ENCODE measurements at regions not wholly inside any gene's neighbourhood (a gene's known extent, or its start where the extent isn't known, plus 50 kb on each side); places are given as distances from the start of the nearest gene placed in this dataset.

DNA sequence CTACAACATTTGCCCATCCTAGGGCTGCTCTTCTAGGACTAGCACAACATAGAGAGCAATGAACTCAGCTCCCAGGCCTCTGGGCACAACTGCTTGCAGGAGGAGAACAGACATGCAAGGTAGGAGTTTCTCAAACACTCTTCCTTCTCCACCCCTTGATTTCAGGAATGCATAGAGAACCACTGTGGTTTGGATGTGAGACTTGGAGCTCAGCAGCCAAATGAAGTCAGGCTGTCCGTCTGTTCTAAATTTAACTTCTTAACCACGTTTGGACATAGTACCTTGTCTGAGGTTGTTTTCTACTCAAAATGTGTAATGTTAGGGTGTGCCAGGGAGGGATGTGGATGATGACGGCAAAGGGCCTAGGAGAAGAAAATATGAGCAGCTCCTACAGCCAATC is 515.1 kb upstream of the TNC start:
- Histone ChIP-seq H3K4me3 (no peak overlapping the region), H3K27me3 (no peaks in the 10 kb centered on the region), H3K9me3 (no peaks in the 10 kb centered on the region), H3K36me3 (no peaks in the 10 kb centered on the region), H3K4me1 (no peaks in the 10 kb centered on the region), H3K27ac (no peak overlapping the region)
- TF ChIP-seq, protein P1, sequence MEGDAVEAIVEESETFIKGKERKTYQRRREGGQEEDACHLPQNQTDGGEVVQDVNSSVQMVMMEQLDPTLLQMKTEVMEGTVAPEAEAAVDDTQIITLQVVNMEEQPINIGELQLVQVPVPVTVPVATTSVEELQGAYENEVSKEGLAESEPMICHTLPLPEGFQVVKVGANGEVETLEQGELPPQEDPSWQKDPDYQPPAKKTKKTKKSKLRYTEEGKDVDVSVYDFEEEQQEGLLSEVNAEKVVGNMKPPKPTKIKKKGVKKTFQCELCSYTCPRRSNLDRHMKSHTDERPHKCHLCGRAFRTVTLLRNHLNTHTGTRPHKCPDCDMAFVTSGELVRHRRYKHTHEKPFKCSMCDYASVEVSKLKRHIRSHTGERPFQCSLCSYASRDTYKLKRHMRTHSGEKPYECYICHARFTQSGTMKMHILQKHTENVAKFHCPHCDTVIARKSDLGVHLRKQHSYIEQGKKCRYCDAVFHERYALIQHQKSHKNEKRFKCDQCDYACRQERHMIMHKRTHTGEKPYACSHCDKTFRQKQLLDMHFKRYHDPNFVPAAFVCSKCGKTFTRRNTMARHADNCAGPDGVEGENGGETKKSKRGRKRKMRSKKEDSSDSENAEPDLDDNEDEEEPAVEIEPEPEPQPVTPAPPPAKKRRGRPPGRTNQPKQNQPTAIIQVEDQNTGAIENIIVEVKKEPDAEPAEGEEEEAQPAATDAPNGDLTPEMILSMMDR (IDR thresholded peaks at IDR 0.05), result no peak
- ATAC-seq (no peak), DNase-seq (no peak)
- intact Hi-C loops (cut with DNase I), result no loop called here

DNA sequence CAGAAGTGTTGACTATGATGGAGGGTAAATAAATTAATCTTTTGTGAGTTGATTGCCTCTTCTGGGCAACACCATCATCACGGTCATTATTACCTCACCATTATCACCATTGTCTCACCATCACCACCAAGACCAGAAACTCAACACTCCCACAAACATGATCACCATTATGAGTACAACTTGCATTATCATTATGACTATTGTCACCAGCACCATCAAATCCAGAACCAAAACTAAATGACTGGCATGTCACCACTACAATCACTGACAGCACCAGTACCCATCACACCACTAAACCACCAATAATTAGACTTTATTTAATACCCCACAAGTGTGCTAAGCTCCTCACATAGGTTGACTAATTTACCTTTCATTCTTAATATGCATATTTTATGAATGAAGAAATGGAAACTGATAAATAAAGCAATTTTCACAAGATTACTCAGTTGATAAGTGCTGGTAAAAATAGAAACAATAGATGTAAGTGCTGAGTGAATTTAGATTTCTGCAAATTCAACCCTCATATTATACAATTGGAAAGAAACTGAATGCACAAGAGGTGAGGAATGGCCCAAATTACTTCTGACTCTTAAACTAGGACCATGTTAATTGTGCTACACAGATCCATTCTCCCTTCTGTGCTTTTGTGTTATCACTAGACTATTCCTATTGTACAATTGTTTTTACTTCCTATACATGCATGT is 517.8 kb upstream of the PAPPA start:
- Histone ChIP-seq H3K27me3 (no peaks in the 10 kb centered on the region), H3K9me3 (no peaks in the 10 kb centered on the region), H3K36me3 (no peaks in the 10 kb centered on the region), H3K27ac (no peak overlapping the region), H3K4me1 (no peaks in the 10 kb centered on the region), H3K4me3 (no peak overlapping the region)
- no peak for DNase-seq
- TF ChIP-seq, protein P1 (IDR thresholded peaks at IDR 0.05), result no peak
- intact Hi-C loops (cut with DNase I), result no loop called here
- no peak for ATAC-seq

DNA sequence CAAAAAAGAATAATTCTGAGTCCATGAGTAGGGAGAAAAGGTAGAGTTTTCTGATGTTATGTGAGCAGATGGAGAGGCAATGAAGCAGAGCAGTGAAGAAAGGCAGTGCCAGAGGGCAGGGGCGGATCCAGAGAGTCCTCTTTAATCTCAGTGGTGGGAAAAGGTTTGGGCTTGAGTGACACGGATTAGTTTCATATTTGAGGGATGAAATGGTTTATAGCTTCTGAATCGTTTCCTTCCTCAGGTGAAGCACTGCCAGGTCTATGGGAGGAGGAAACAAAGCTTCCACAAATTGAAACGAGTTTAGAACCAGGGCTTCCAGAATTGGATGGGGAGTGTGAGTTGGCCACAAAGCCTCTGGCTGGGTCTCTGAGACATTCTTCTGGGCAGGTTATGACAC is 517.0 kb upstream of the PAPPA start:
- Histone ChIP-seq H3K36me3 (no peaks in the 10 kb centered on the region), H3K27ac (no peak overlapping the region), H3K4me3 (no peak overlapping the region), H3K4me1 (no peaks in the 10 kb centered on the region), H3K27me3 (no peaks in the 10 kb centered on the region), H3K9me3 (no peaks in the 10 kb centered on the region)
- TF ChIP-seq, protein P1 (IDR thresholded peaks at IDR 0.05), result no peak
- intact Hi-C loops (cut with DNase I), result no loop called here
- DNase-seq, result no peak
- ATAC-seq, result no peak

DNA sequence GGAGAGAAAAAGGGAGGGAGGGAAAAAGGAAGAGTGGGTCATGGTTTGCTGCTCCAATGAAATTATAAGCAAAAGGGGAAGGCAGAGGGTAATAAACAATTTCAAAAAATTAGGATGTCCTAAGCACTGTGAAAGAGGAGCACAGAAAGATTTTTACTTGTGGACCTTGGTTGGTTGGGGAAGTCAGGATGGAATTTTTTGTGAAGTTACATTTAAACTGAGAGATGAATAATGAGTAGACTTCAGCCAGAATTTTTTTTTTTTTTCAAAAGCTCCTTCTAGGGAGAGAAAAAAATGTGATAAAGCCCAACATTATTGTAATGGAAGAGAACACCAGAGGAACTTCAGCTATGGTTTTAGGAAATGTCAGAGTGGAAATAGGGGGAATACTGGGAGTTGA is 515.9 kb upstream of the PAPPA start:
- Histone ChIP-seq H3K27me3 (no peaks in the 10 kb centered on the region), H3K4me1 (no peaks in the 10 kb centered on the region), H3K27ac (no peak overlapping the region), H3K36me3 (no peaks in the 10 kb centered on the region), H3K9me3 (no peaks in the 10 kb centered on the region), H3K4me3 (no peak overlapping the region)
- DNase-seq, result no peak
- intact Hi-C loops (cut with DNase I), result no loop called here
- TF ChIP-seq, protein P1 (IDR thresholded peaks at IDR 0.05), result no peak
- ATAC-seq, result no peak

DNA sequence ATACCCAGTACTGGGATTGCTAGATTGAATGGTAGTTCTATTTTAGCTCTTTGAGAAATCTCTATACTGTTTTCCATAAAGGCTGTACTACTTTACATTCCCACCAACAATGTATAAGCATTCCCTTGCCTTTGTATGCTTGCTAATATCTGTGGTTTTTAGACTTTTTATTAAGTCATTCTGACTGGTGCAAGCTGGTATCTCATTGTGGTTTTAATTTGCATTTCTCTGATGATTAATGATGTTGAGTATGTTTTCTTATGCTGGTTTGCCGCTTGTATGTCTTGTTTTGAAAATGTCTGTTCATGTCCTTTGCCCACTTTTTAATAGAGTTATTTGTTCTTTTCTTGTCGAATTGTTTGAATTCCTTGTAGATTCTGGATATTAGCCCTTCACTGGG is 512.7 kb upstream of the PAPPA start:
- no peaks in the 10 kb centered on the region for H3K9me3 ChIP-seq
- no peaks in the 10 kb centered on the region for H3K4me1 ChIP-seq
- intact Hi-C loops (cut with DNase I), result no loop called here
- TF ChIP-seq, protein P1 (IDR thresholded peaks at IDR 0.05), result no peak
- DNase-seq (no peak), ATAC-seq (no peak)
- H3K27ac ChIP-seq, result no peak overlapping the region
- no peaks in the 10 kb centered on the region for H3K36me3 ChIP-seq
- no peaks in the 10 kb centered on the region for H3K27me3 ChIP-seq
- H3K4me3 ChIP-seq, result no peak overlapping the region

DNA sequence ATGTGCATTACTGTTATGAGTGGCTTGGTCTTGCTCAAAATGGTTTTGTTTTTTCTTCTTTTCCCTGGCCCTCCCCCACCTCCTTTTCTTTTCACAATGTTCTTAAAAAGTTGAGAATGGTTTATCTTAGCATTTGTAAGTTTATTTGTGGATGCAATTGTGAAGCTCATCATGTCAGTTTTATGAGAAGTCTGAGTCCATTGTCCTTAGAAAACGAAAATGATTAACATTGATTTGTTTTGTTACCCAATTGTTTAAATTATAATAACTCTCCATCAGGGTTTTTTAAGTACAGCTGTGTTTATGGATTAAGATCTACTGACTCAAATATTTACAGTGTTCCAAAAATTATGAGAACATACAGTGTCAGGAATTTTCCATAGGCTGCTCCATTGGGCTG is 511.3 kb upstream of the PAPPA start:
- ATAC-seq, result no peak
- Histone ChIP-seq H3K36me3 (no peaks in the 10 kb centered on the region), H3K4me3 (no peak overlapping the region), H3K4me1 (no peaks in the 10 kb centered on the region), H3K9me3 (no peaks in the 10 kb centered on the region), H3K27me3 (no peaks in the 10 kb centered on the region), H3K27ac (no peak overlapping the region)
- no peak for DNase-seq
- intact Hi-C loops (cut with DNase I), result no loop called here
- TF ChIP-seq, protein P1 (IDR thresholded peaks at IDR 0.05), result no peak

Measured in upper lobe of right lung (tissue), 1 donor.